HG03159 (cell line): ENCODE measurements at regions not wholly inside any gene's neighbourhood (a gene's known extent, or its start where the extent isn't known, plus 50 kb on each side); places are given as distances from the start of the nearest gene placed in this dataset.
A peak's percentile ranks its signal among the peaks of the same experiment; 100 is the strongest.

Source experiments
- ATAC-seq: cut with Tn5 transposase; IDR thresholded peaks from one replicate; pipeline ENCODE4 v1.9.1; 2021; ENCODE audit warnings: mild to moderate bottlenecking, moderate library complexity; ENCODE audit not compliant: unreplicated experiment

DNA sequence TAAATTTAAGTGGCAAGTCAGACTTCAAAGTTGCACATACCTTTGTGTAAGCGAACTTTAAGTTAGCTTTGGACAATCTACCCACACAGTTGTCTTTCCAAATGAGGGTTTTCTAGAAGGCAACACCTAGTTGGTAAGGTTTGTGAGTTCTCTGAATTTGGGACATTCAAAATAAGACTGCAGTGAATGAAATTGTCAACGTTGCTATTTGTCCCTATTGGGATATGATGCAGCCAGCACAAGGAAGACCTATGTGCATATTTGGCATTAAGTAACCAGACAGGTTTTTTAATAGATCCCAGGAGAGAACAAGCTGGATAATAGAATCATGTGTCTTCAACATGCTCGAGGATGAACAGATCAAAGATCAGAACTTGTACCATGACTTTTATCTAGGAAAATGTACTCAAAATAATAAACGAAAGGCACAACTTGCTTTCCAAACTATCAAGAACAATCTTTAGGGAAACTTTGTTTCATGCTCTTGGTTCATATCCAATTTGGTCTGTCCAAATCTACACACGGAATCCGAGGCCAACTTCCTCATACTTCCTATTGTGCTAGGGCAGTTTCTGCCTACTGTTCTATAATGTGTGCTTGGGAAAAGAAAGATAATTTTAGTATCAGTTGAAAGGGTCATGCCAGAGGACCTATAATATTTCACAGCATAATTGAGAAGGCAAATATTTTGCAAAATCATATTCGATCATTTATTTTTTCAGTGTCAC, 284.2 kb upstream of the SOX5 start:
- no peak for ATAC-seq

DNA sequence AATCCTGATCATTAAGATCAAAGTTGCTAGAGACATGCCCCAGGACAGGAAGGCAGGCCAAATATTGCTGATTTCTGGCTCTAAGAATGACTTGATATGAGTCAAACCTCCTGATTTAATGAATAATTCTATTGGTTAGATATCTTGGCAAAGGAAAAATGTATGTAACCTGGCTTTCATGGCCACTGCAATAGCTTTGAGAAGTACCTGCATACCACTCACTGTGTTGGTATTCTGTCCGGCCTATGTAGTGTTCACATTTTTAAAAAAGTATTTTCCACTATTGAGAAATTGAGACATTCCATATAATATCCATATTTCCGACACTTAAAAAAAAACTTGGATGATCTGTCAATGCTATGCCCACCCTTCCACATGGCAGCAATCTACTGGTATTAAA, 283.1 kb upstream of the SOX5 start:
- no peak for ATAC-seq

DNA sequence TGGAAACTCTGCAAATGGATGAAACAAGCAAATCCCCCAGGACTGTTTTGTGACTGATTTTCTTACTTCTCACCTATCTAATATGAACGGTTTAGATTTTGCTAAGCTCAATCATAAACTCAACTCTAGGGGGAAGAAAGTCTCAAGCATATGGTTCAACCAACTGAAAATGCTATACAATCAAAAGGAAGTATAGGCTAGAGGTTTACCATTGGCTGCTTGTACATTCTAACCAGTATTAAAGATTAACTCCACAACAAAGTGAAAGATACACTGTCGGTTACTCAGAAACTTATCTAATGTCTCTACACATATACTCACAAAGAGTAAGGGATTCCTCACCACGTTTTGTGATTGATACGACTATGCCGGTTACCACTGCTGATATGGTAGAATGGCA, 281.8 kb upstream of the SOX5 start:
- peak; percentile 74 for ATAC-seq

- ATAC-seq: no peak
These were observed 280.7 kb upstream of the SOX5 start for GRCh38 chr12:24230061-24230701.

GRCh38 chr12:24229031-24229700, 279.7 kb upstream of the SOX5 start:
- ATAC-seq: no peak

GRCh38 chr12:24228371-24228770, 278.9 kb upstream of the SOX5 start:
- no peak for ATAC-seq

GRCh38 chr12:24227551-24227950, 278.1 kb upstream of the SOX5 start:
- ATAC-seq: no peak

DNA sequence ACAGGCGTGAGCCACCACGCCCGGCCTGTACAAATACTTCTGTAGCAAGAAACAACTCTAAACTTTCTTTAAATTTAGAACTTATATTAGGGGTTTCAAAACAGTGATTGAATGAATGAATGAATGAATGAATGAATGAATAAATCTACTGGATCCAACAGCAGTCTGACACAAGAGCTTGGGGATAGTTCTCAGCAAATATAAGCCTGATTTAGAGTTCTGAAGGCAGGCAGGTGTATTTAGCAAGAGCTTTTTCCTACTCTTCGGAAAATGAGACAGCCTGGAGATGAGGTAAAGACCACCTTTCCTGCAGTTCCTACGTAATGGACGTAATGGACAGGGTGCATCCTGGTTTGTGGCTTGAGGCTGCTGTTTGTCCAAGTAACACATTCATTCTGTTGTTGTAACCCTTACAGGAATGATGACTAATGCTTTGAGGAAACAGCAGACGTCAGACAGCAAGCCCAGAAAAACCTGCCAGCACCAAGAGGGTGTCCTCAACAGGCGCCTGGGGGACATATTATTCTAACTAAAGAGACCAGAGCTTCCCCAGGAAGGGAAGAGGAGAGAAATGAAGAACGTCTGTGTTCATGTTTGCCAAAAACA, 277.4 kb upstream of the SOX5 start:
- ATAC-seq: no peak

- ATAC-seq: no peak
These were observed 274.9 kb upstream of the SOX5 start for GRCh38 chr12:24224401-24224800.

- ATAC-seq: no peak
These were observed 274.5 kb upstream of the SOX5 start for GRCh38 chr12:24223926-24224325.

DNA sequence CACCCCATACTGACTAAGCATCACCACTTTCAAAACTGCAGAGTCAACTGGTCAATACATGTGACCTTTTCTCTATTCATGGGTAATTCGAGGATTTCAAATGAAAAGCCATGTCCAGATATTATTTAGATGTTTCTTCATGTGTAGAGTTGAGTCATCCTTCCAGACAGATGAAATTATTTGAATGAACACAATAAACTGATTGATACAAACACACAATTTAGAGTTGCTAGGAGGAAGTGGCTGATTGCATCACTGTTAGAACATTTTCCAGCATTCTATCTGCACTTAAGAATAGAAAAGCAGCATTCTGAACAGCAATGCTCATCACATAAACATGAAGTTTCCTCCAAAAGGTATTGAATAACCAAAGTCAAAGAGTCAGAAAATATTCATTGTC, 273.5 kb upstream of the SOX5 start:
- ATAC-seq: no peak

GRCh38 chr12:24212496-24212895, 263.0 kb upstream of the SOX5 start:
- ATAC-seq: no peak

GRCh38 chr12:24206621-24207020, 257.2 kb upstream of the SOX5 start:
- no peak for ATAC-seq

- no peak for ATAC-seq
These were observed 251.9 kb upstream of the SOX5 start for GRCh38 chr12:24201258-24201970.

GRCh38 chr12:24200010-24200409, 250.5 kb upstream of the SOX5 start:
- peak; percentile 34 for ATAC-seq

GRCh38 chr12:24198936-24199671, 249.6 kb upstream of the SOX5 start:
- ATAC-seq: peak; percentile 55

DNA sequence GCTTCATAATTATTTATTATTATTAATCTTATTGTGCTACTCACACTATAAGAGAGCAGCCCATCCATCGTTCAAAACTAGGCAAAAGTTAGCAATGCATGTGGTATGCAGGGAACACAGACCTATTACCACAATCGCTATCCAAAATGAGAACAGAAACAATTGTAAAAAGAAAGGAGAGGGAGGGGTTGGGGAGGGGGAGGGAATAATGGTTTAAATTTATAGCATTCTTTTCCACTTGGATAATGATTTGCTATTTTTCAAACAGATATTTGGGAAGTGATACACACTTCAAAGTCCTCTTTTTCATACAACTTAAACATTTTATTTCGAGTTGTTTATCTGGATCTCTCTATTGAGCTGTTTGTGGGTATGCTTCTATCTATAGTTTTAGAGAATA, 248.6 kb upstream of the SOX5 start:
- no peak for ATAC-seq

DNA sequence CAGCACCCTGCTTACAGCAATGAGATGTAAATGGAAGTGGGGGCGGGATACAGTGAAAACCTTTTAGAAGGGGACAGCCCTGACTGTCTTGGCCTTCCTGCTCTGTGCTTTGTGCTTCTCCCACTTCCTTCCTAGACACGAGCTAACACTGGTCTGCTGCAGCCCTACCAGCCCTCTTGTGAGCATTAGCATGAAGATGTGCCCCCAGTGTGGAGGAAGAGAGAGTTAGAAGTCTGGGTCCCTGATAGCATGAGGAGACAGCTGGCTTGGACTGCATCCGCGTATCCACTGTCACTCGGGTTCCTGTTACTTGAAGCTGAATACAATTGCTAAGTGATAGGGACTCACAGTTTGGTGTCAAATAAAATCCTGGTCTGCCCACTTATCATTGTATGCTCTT, 248.1 kb upstream of the SOX5 start:
- no peak for ATAC-seq

DNA sequence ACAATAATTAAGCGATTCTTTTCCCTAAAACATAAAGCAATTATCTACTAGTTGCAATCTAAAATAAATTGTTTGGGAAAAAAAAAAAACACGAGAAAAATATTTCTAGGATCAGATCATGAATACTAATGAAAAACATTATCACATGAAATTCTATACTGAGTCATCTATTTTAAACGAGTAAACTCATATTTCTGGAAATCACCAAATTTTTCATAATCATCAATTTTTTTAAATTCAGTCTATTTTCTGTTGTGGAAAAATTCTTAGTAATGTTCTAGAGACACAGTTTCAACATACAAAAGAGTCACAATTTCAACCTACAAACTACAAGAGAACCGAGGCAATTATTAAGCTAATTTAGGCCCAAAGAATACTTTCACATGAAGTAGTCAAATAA, 245.6 kb upstream of the SOX5 start:
- no peak for ATAC-seq

GRCh38 chr12:24191117-24191516, 241.6 kb upstream of the SOX5 start:
- no peak for ATAC-seq
